ENCODE measurements at regions not wholly inside any gene's neighbourhood (a gene's known extent, or its start where the extent isn't known, plus 50 kb on each side); places are given as distances from the start of the nearest gene placed in this dataset.

GRCh38 chr2:2512931-2513330 lies 181.9 kb upstream of the MYT1L start:
- Histone ChIP-seq H3K4me1 (no peaks in the 10 kb centered on the region), H3K27ac (no peak overlapping the region), H3K4me3 (no peak overlapping the region), H3K36me3 (no peaks in the 10 kb centered on the region), H3K9me3 (no peaks in the 10 kb centered on the region), H3K27me3 (no peaks in the 10 kb centered on the region), H3K9ac (ENCODE audit: low read depth in 2 of 2, low read length in 2 of 2) (no peak overlapping the region)
- TF ChIP-seq CTCF (IDR thresholded peaks at IDR 0.05) = no peak
- intact Hi-C loops (cut with DNase I) = no loop called here
- no peak for DNase-seq

- no peaks in the 10 kb centered on the region for H3K27me3 ChIP-seq
- no peaks in the 10 kb centered on the region for H3K4me1 ChIP-seq
- H3K9ac ChIP-seq (ENCODE audit: low read depth in 2 of 2, low read length in 2 of 2) = no peak overlapping the region
- DNase-seq = no peak
- no peak overlapping the region for H3K4me3 ChIP-seq
- H3K9me3 ChIP-seq = no peaks in the 10 kb centered on the region
- intact Hi-C loops (cut with DNase I) = no loop called here
- H3K27ac ChIP-seq = no peak overlapping the region
- no peaks in the 10 kb centered on the region for H3K36me3 ChIP-seq
- TF ChIP-seq CTCF (IDR thresholded peaks at IDR 0.05) = no peak
Measured at GRCh38 chr2:2507417-2507997, 176.4 kb upstream of the MYT1L start.

GRCh38 chr2:2506536-2506935 lies 175.5 kb upstream of the MYT1L start:
- Histone ChIP-seq H3K36me3 (no peaks in the 10 kb centered on the region), H3K4me1 (no peaks in the 10 kb centered on the region), H3K9me3 (no peaks in the 10 kb centered on the region), H3K4me3 (no peak overlapping the region), H3K27me3 (no peaks in the 10 kb centered on the region), H3K9ac (ENCODE audit: low read depth in 2 of 2, low read length in 2 of 2) (no peak overlapping the region), H3K27ac (no peak overlapping the region)
- TF ChIP-seq CTCF (IDR thresholded peaks at IDR 0.05) = no peak
- DNase-seq = no peak
- intact Hi-C loops (cut with DNase I) = no loop called here

GRCh38 chr2:2505604-2506003 lies 174.5 kb upstream of the MYT1L start:
- TF ChIP-seq CTCF (IDR thresholded peaks at IDR 0.05) = no peak
- H3K4me1 ChIP-seq = no peaks in the 10 kb centered on the region
- H3K4me3 ChIP-seq = no peak overlapping the region
- no peak overlapping the region for H3K9ac ChIP-seq (ENCODE audit: low read depth in 2 of 2, low read length in 2 of 2)
- intact Hi-C loops (cut with DNase I) = no loop called here
- H3K9me3 ChIP-seq = no peaks in the 10 kb centered on the region
- DNase-seq = no peak
- H3K27me3 ChIP-seq = no peaks in the 10 kb centered on the region
- no peaks in the 10 kb centered on the region for H3K36me3 ChIP-seq
- H3K27ac ChIP-seq = no peak overlapping the region

GRCh38 chr2:2503864-2504418 lies 172.9 kb upstream of the MYT1L start:
- no peak overlapping the region for H3K4me3 ChIP-seq
- no peak overlapping the region for H3K27ac ChIP-seq
- H3K27me3 ChIP-seq = no peaks in the 10 kb centered on the region
- no peaks in the 10 kb centered on the region for H3K36me3 ChIP-seq
- no peak for DNase-seq
- H3K9me3 ChIP-seq = no peaks in the 10 kb centered on the region
- intact Hi-C loops (cut with DNase I) = no loop called here
- H3K9ac ChIP-seq (ENCODE audit: low read depth in 2 of 2, low read length in 2 of 2) = no peak overlapping the region
- TF ChIP-seq CTCF (IDR thresholded peaks at IDR 0.05) = no peak
- no peaks in the 10 kb centered on the region for H3K4me1 ChIP-seq

All from colonic mucosa (tissue), 4 donors.